G401 (cell line): ENCODE measurements at regions not wholly inside any gene's neighbourhood (a gene's known extent, or its start where the extent isn't known, plus 50 kb on each side); places are given as distances from the start of the nearest gene placed in this dataset.
A peak's percentile ranks its signal among the peaks of the same experiment; 100 is the strongest.
"Not testable (repeated sequence)": the region's sequence is repeated elsewhere in the genome, so short reads cannot be mapped to it uniquely, and the experiment has no call there.

ENCODE experiments used
- DNase-seq: peaks from one replicate; pipeline ENCODE4 v3.0.0-alpha.2; 2015; ENCODE audit warnings: low spot score
- in situ Hi-C: cut with HindIII; loops from 2 replicates; pipeline ENCODE4 v1.10.0; 2016; ENCODE audit warnings: low sequenced_read_pairs, mixed read lengths

GRCh38 chr17:71780596-71780995 is 340.2 kb upstream of the SOX9 start:
- DNase-seq: no peak
- in situ Hi-C loops: no loop called here

- in situ Hi-C loops, DNase-seq: not testable (repeated sequence)
Measured at GRCh38 chr17:71782021-71782420, 338.8 kb upstream of the SOX9 start.

GRCh38 chr17:71790791-71791190 is 330.0 kb upstream of the SOX9 start:
- DNase-seq: no peak
- in situ Hi-C loops: no loop called here

GRCh38 chr17:71791311-71791710 is 329.5 kb upstream of the SOX9 start:
- in situ Hi-C loops: no loop called here
- no peak for DNase-seq

GRCh38 chr17:71792966-71793365 is 327.9 kb upstream of the SOX9 start:
- no peak for DNase-seq
- in situ Hi-C loops: no loop called here

GRCh38 chr17:71793518-71793917 is 327.3 kb upstream of the SOX9 start:
- no peak for DNase-seq
- in situ Hi-C loops: no loop called here

- in situ Hi-C loops: no loop called here
- no peak for DNase-seq
Measured at GRCh38 chr17:71798701-71799100, 322.1 kb upstream of the SOX9 start.

- in situ Hi-C loops: no loop called here
- DNase-seq: no peak
Measured at GRCh38 chr17:71799657-71800056, 321.2 kb upstream of the SOX9 start.

GRCh38 chr17:71801301-71801700 is 319.5 kb upstream of the SOX9 start:
- in situ Hi-C loops: no loop called here
- no peak for DNase-seq

- no peak for DNase-seq
- in situ Hi-C loops: no loop called here
Measured at GRCh38 chr17:71802663-71803062, 318.2 kb upstream of the SOX9 start.

- in situ Hi-C loops: no loop called here
- DNase-seq: no peak
Measured at GRCh38 chr17:71803656-71804284, 317.1 kb upstream of the SOX9 start.

- DNase-seq: no peak
- in situ Hi-C loops: no loop called here
Measured at GRCh38 chr17:71809537-71809936, 311.3 kb upstream of the SOX9 start.

- in situ Hi-C loops: not testable (repeated sequence)
Measured at GRCh38 chr17:71813861-71814260, 307.0 kb upstream of the SOX9 start.

GRCh38 chr17:71821511-71821910 is 299.3 kb upstream of the SOX9 start:
- in situ Hi-C loops: no loop called here
- no peak for DNase-seq

More at GRCh38 chr17:71813861-71814260, 307.0 kb upstream of the SOX9 start:
- not testable (repeated sequence) for DNase-seq

GRCh38 chr17:71824671-71825070 is 296.1 kb upstream of the SOX9 start:
- no peak for DNase-seq
- in situ Hi-C loops: no loop called here

GRCh38 chr17:71825687-71826086 is 295.1 kb upstream of the SOX9 start:
- in situ Hi-C loops: no loop called here
- no peak for DNase-seq

- in situ Hi-C loops: no loop called here
- DNase-seq: peak; percentile 38
Measured at GRCh38 chr17:71828182-71828596, 292.6 kb upstream of the SOX9 start.

GRCh38 chr17:71830866-71831265 is 290.0 kb upstream of the SOX9 start:
- in situ Hi-C loops: no loop called here
- no peak for DNase-seq

GRCh38 chr17:71842986-71843385 is 277.8 kb upstream of the SOX9 start:
- in situ Hi-C loops: no loop called here
- DNase-seq: no peak

- in situ Hi-C loops: no loop called here
- DNase-seq: no peak
Measured at GRCh38 chr17:71845337-71845736, 275.5 kb upstream of the SOX9 start.

- in situ Hi-C loops: no loop called here
- DNase-seq: no peak
Measured at GRCh38 chr17:71846561-71847110, 274.2 kb upstream of the SOX9 start.
